OCI-LY1 (cell line): ENCODE measurements at regions not wholly inside any gene's neighbourhood (a gene's known extent, or its start where the extent isn't known, plus 50 kb on each side); places are given as distances from the start of the nearest gene placed in this dataset.

Experiments used
- H2AFZ ChIP-seq: fragments of 200-600 bp; sonication (generic), shearing (Covaris generic); 2 replicates; pipeline ENCODE4 v1.6.0; 2014; ENCODE audit warnings: antibody characterized with exemption, mild to moderate bottlenecking, low read length
- H3F3A ChIP-seq: fragments of 200-600 bp; sonication (generic), shearing (Covaris generic); 2 replicates; pipeline ENCODE4 v1.6.0; 2014; ENCODE audit warnings: mild to moderate bottlenecking, antibody characterized with exemption, low read length, moderate library complexity; ENCODE audit not compliant: insufficient read depth
- H3K27ac ChIP-seq: fragments of 200-600 bp; sonication (generic); 2 replicates; pipeline ENCODE4 v1.5.1; 2014; ENCODE audit warnings: low read length, mixed run types, mild to moderate bottlenecking, low read depth; ENCODE audit not compliant: poor library complexity, severe bottlenecking
- H3K27me3 ChIP-seq: fragments of 200-600 bp; sonication (generic); 2 replicates; pipeline ENCODE4 v1.6.0; 2014; ENCODE audit warnings: antibody characterized with exemption, mild to moderate bottlenecking, low read length, moderate library complexity; ENCODE audit not compliant: insufficient read depth
- H3K36me3 ChIP-seq: fragments of 200-600 bp; sonication (generic); 2 replicates; pipeline ENCODE4 v1.6.1; 2014; ENCODE audit warnings: mild to moderate bottlenecking, antibody characterized with exemption, low read length, moderate library complexity, mixed read lengths; ENCODE audit not compliant: insufficient read depth
- H3K4me1 ChIP-seq: fragments of 200-600 bp; sonication (generic); 2 replicates; pipeline ENCODE4 v1.5.1; 2014; ENCODE audit warnings: mild to moderate bottlenecking, low read length, moderate library complexity; ENCODE audit not compliant: insufficient read depth, severe bottlenecking
- H3K4me2 ChIP-seq: fragments of 200-600 bp; sonication (generic), shearing (Covaris generic); 2 replicates; pipeline ENCODE4 v1.6.1; 2014; ENCODE audit warnings: low read length
- H3K4me3 ChIP-seq: fragments of 200-600 bp; sonication (generic); 2 replicates; pipeline ENCODE4 v1.5.1; 2014; ENCODE audit warnings: low read length, low read depth, mild to moderate bottlenecking, mixed read lengths; ENCODE audit not compliant: poor library complexity, severe bottlenecking
- H3K79me2 ChIP-seq: fragments of 200-600 bp; shearing (Covaris generic); 2 replicates; pipeline ENCODE4 v1.6.1; 2016; ENCODE audit warnings: mixed run types, low read length, mixed read lengths; ENCODE audit not compliant: insufficient read depth
- H3K9ac ChIP-seq: fragments of 200-600 bp; sonication (generic), shearing (Covaris generic); 2 replicates; pipeline ENCODE4 v1.6.1; 2014; ENCODE audit warnings: mild to moderate bottlenecking, low read length, mixed read lengths
- H3K9me2 ChIP-seq: fragments of 200-600 bp; sonication (generic), shearing (Covaris generic); 2 replicates; pipeline ENCODE4 v1.6.1; 2014; ENCODE audit warnings: low read depth, mild to moderate bottlenecking, low read length, mixed read lengths
- H3K9me3 ChIP-seq: fragments of 200-600 bp; shearing (Covaris generic); 2 replicates; pipeline ENCODE4 v1.6.1; 2014; ENCODE audit warnings: low read length, mixed read lengths
- H4K20me1 ChIP-seq: fragments of 200-600 bp; sonication (generic), shearing (Covaris generic); 2 replicates; pipeline ENCODE4 v1.6.0; 2016; ENCODE audit warnings: mild to moderate bottlenecking, low read length; ENCODE audit not compliant: insufficient read depth
- EZH2 ChIP-seq: fragments of 200-600 bp; sonication (generic), shearing (Covaris generic); IDR thresholded peaks from 2 replicates; pipeline ENCODE4 v1.8.0; 2017; ENCODE audit warnings: borderline replicate concordance, mixed run types, mild to moderate bottlenecking, antibody characterized with exemption, low read length, moderate library complexity, mixed read lengths
- TF ChIP-seq, protein P1 (sequence below): fragments of 200-600 bp; sonication (generic), shearing (Covaris generic); IDR thresholded peaks from 2 replicates; pipeline ENCODE4 v1.5.1; 2017; ENCODE audit warnings: mild to moderate bottlenecking, antibody characterized with exemption, low read length, moderate library complexity, mixed read lengths

DNA sequence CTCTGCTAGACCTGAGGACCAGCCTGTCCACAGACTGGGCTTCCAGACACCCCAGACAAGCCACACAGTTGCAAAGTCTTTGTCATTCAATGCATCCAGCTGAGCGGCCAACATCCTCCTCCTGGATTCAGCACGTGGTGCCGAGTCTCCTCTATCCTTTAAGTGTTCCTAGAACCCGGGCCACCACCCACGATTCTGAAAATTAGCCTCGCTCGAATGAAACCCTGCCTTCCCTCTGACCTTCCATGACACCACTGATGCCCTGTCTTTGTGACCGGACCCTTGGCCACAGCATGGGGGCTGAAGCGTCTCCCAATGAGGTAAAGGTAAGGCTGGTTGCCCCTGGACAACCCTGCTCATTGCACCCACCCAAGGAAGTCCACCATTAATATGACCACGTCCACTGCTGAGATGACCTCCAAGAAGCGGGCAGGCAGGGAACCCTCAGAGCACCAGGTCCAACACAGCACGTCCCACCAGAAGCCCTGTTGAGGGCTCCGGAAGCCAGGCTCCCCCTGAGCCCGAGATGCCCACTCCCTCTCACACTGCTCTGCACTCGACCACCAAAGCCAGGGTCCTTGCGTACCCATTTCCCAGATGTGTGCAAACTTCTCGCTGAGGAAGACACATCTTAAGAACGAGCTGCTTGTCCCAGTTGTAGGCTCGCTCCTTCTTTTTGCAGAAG lies 279.0 kb downstream of the CTTN start:
- Histone ChIP-seq H3K9me3 (no peaks in the 10 kb centered on the region), H4K20me1 (no peaks in the 10 kb centered on the region), H3K9me2 (no peaks in the 10 kb centered on the region), H3K4me1 (no peaks in the 10 kb centered on the region), H3F3A (no peaks in the 10 kb centered on the region), H3K79me2 (no peaks in the 10 kb centered on the region), H3K27ac (no peak overlapping the region), H3K4me2 (no peak overlapping the region), H3K27me3 (no peaks in the 10 kb centered on the region), H3K4me3 (no peak overlapping the region), H3K36me3 (no peaks in the 10 kb centered on the region), H3K9ac (no peak overlapping the region), H2AFZ (no peak overlapping the region)
- no peak for TF ChIP-seq EZH2
- TF ChIP-seq, protein P1, sequence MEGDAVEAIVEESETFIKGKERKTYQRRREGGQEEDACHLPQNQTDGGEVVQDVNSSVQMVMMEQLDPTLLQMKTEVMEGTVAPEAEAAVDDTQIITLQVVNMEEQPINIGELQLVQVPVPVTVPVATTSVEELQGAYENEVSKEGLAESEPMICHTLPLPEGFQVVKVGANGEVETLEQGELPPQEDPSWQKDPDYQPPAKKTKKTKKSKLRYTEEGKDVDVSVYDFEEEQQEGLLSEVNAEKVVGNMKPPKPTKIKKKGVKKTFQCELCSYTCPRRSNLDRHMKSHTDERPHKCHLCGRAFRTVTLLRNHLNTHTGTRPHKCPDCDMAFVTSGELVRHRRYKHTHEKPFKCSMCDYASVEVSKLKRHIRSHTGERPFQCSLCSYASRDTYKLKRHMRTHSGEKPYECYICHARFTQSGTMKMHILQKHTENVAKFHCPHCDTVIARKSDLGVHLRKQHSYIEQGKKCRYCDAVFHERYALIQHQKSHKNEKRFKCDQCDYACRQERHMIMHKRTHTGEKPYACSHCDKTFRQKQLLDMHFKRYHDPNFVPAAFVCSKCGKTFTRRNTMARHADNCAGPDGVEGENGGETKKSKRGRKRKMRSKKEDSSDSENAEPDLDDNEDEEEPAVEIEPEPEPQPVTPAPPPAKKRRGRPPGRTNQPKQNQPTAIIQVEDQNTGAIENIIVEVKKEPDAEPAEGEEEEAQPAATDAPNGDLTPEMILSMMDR: no peak

DNA sequence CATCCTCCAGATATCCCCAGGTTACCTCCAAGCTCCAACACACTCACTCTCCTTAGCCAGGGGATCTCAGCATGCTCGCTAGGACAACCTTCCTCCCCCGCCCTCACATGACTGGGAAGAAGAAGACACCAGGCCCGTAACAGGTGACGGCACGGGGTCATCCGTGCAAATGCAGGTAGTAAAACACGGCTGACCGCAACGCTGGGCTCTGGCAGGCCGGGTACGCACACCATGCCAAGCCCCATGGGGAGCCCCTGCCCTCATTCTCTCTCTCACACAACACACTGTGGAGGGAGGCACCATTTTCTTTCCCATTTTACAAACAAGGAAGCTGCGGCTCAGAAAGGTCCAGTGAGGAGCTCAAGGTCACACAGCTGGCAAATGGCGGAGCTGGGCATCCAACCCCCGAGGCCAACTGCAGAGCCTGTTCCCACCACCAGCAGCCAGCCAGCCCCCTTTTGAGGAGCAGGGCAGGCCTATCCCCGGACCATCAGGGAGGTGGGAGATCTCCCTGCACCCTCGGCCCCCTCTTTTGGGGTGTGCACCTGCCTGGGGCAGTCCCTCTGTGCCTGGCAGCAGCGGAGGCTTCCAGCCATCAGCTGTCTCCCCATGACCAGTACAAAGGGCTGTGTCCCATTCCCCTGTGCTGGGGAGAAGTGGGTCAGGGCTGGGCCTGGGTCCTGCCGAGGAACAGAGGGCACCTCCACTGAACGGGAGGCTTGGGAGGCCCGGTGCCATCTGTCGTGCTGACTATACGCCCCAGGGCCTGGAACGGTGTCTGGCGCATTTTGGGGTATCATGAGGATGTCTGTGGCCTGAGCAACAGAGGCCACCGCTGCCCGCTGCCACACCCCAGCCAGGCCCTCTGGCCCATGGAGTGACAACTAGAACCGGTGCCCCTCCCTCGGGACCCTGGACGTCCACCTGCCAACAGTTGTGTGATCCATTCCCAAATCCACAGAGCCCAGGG lies 280.9 kb downstream of the CTTN start:
- TF ChIP-seq, protein P1: no peak
- TF ChIP-seq EZH2: no peak
- Histone ChIP-seq H3K4me2 (no peak overlapping the region), H3K36me3 (no peaks in the 10 kb centered on the region), H3F3A (no peaks in the 10 kb centered on the region), H3K4me1 (no peaks in the 10 kb centered on the region), H3K79me2 (no peaks in the 10 kb centered on the region), H3K27me3 (no peaks in the 10 kb centered on the region), H4K20me1 (no peaks in the 10 kb centered on the region), H3K9me3 (no peaks in the 10 kb centered on the region), H3K9me2 (no peaks in the 10 kb centered on the region), H2AFZ (no peak overlapping the region), H3K9ac (no peak overlapping the region), H3K27ac (no peak overlapping the region), H3K4me3 (no peak overlapping the region)

GRCh38 chr11:70680781-70681281 lies 282.5 kb downstream of the CTTN start:
- Histone ChIP-seq H3K4me3 (no peak overlapping the region), H3K4me2 (no peak overlapping the region), H3K9me3 (no peaks in the 10 kb centered on the region), H3K9ac (no peak overlapping the region), H3K4me1 (no peaks in the 10 kb centered on the region), H3K36me3 (no peaks in the 10 kb centered on the region), H4K20me1 (no peaks in the 10 kb centered on the region), H3K27me3 (no peaks in the 10 kb centered on the region), H2AFZ (no peak overlapping the region), H3K79me2 (no peaks in the 10 kb centered on the region), H3F3A (no peaks in the 10 kb centered on the region), H3K9me2 (no peaks in the 10 kb centered on the region), H3K27ac (no peak overlapping the region)
- TF ChIP-seq EZH2: no peak
- TF ChIP-seq, protein P1: no peak
